GM12878 (cell line): ENCODE measurements at regions not wholly inside any gene's neighbourhood (a gene's known extent, or its start where the extent isn't known, plus 50 kb on each side); places are given as distances from the start of the nearest gene placed in this dataset.

ENCODE experiments used
- ATAC-seq: fragments of 200-7000 bp; cut with Tn5 transposase; 3 replicates; pipeline ENCODE4 v1.9.1; 2020; ENCODE audit warnings: mild to moderate bottlenecking, moderate library complexity
- BruUV-seq: library from RNA; stranded (reverse); fragments of 400-500 nt; replicated peaks from 2 replicates; lab custom pipeline; 2021; lab: Mats Ljungman, UMichigan
- CTCF ChIA-PET: fragments of 300-600 bp; sonication (Branson Sonifier 250); formaldehyde crosslinking; extraction: SDS; loops from one replicate; lab custom pipeline; 2021; ENCODE audit warnings: inconsistent platforms; lab: Yijun Ruan, JAX
- POLR2A ChIA-PET: fragments of 350-600 bp; formaldehyde crosslinking; extraction: SDS; loops from one replicate; lab custom pipeline; 2021; ENCODE audit warnings: inconsistent platforms; lab: Charles Lee
- RAD21 ChIA-PET: fragments of 300-600 bp; sonication (Branson Sonifier 250); formaldehyde crosslinking; loops from one replicate; lab custom pipeline; 2023; ENCODE audit warnings: antibody characterized with exemption; ENCODE audit not compliant: unreplicated experiment; lab: Charles Lee
- SMC1A ChIA-PET: fragments of 300-600 bp; sonication (Branson Sonifier 250); formaldehyde crosslinking; loops from one replicate; lab custom pipeline; 2023; ENCODE audit not compliant: unreplicated experiment, uncharacterized antibody; lab: Charles Lee
- DNase-seq: peaks from one replicate; pipeline ENCODE4 v3.0.0-alpha.2; 2011; ENCODE audit warnings: low read depth, low spot score
- FAIRE-seq: peaks from 3 replicates; lab custom pipeline; 2011; peaks lifted over from hg19 to GRCh38; lab: Jason Lieb, UNC
- H2AFZ ChIP-seq: 2 replicates; pipeline ENCODE4 v1.6.0; 2011; ENCODE audit warnings: low read depth, low read length, control low read depth; ENCODE audit not compliant: control insufficient read depth
- H3K27ac ChIP-seq: 2 replicates; pipeline ENCODE4 v1.5.1; 2011; ENCODE audit warnings: control low read depth; ENCODE audit not compliant: control insufficient read depth, insufficient read depth
- H3K27me3 ChIP-seq, 2 experiments: replicated peaks in 1 of 2; 2 replicates each; pipeline versions ENCODE4 v1.6.0 to v1.6.1; 2011; ENCODE audit warnings: low read length in 1 of 2; ENCODE audit not compliant: control insufficient read depth in 2 of 2, insufficient read depth in 2 of 2
- H3K36me3 ChIP-seq, 2 experiments: 2 replicates each; pipeline ENCODE4 v1.5.1; 2011; ENCODE audit warnings: low read length in 1 of 2; ENCODE audit not compliant: control insufficient read depth in 2 of 2, insufficient read depth in 2 of 2
- H3K4me1 ChIP-seq: 2 replicates; pipeline ENCODE4 v1.6.1; 2011; ENCODE audit warnings: mild to moderate bottlenecking, low read length, moderate library complexity, mixed read lengths; ENCODE audit not compliant: control insufficient read depth, insufficient read depth
- H3K4me2 ChIP-seq: 2 replicates; pipeline ENCODE4 v1.6.0; 2011; ENCODE audit warnings: control low read depth; ENCODE audit not compliant: control insufficient read depth, insufficient read depth
- H3K4me3 ChIP-seq: fragments of 200-600 bp; sonication (generic); 2 replicates; pipeline ENCODE4 v1.5.1; 2016
- H3K79me2 ChIP-seq: 2 replicates; pipeline ENCODE4 v1.6.0; 2011; ENCODE audit warnings: low read length; ENCODE audit not compliant: control insufficient read depth, insufficient read depth
- H3K9ac ChIP-seq: 2 replicates; pipeline ENCODE4 v1.8.0; 2011; ENCODE audit warnings: low read length, control low read depth, mixed read lengths; ENCODE audit not compliant: control insufficient read depth, insufficient read depth
- H3K9me3 ChIP-seq: replicated peaks from 3 replicates; pipeline ENCODE4 v1.5.1; 2011; ENCODE audit warnings: mild to moderate bottlenecking, low read length; ENCODE audit not compliant: control insufficient read depth, insufficient read depth
- H4K20me1 ChIP-seq: 2 replicates; pipeline ENCODE4 v1.6.0; 2011; ENCODE audit not compliant: control insufficient read depth, insufficient read depth
- BACH1 ChIP-seq: fragments of 450-650 bp; IDR thresholded peaks from 2 replicates; pipeline ENCODE4 v1.6.1; 2017; ENCODE audit warnings: mild to moderate bottlenecking, borderline replicate concordance
- BMI1 ChIP-seq: fragments of 450-650 bp; IDR thresholded peaks from 2 replicates; pipeline ENCODE4 v1.6.1; 2016; ENCODE audit warnings: mild to moderate bottlenecking, moderate library complexity, borderline replicate concordance
- ELK1 ChIP-seq: IDR thresholded peaks from 2 replicates; pipeline ENCODE4 v1.6.1; 2012; ENCODE audit warnings: low read depth, low read length, improper control_type of control experiment
- GABPA ChIP-seq: IDR thresholded peaks from 2 replicates; pipeline ENCODE4 v1.6.1; 2014; ENCODE audit warnings: antibody characterized with exemption, low read depth, mild to moderate bottlenecking, inconsistent platforms
- HSF1 ChIP-seq: fragments of 150-350 bp; IDR thresholded peaks from 2 replicates; pipeline ENCODE4 v1.6.1; 2014; ENCODE audit warnings: mild to moderate bottlenecking, low read depth, low read length
- IKZF1 ChIP-seq: fragments of 450-650 bp; conservative IDR thresholded peaks from 2 replicates; pipeline ENCODE4 v1.6.1; 2017; ENCODE audit warnings: antibody characterized with exemption, mild to moderate bottlenecking
- KLF5 ChIP-seq: fragments of 450-650 bp; IDR thresholded peaks from 2 replicates; pipeline ENCODE4 v1.6.1; 2014; ENCODE audit warnings: mild to moderate bottlenecking; ENCODE audit not compliant: partially characterized antibody
- MLLT1 ChIP-seq: fragments of 450-650 bp; IDR thresholded peaks from 2 replicates; pipeline ENCODE4 v1.6.1; 2016; ENCODE audit warnings: mild to moderate bottlenecking
- PML ChIP-seq: IDR thresholded peaks from 2 replicates; pipeline ENCODE4 v1.6.1; 2012; ENCODE audit warnings: low read length, inconsistent platforms
- RBBP5 ChIP-seq: fragments of 200-600 bp; sonication (generic); conservative IDR thresholded peaks from 2 replicates; pipeline ENCODE4 v1.6.1; 2016
- SKIL ChIP-seq: fragments of 450-650 bp; IDR thresholded peaks from 2 replicates; pipeline ENCODE4 v1.6.1; 2017; ENCODE audit warnings: mild to moderate bottlenecking, low read depth, inconsistent platforms; ENCODE audit not compliant: poor library complexity, severe bottlenecking
- ZNF207 ChIP-seq: fragments of 450-650 bp; IDR thresholded peaks from 2 replicates; pipeline ENCODE4 v1.6.1; 2014; ENCODE audit warnings: antibody characterized with exemption, mild to moderate bottlenecking, borderline replicate concordance
- ZNF24 ChIP-seq: fragments of 450-650 bp; IDR thresholded peaks from 2 replicates; pipeline ENCODE4 v1.6.1; 2017; ENCODE audit warnings: antibody characterized with exemption, mild to moderate bottlenecking
- WGBS: methylation state at CpG from one replicate; pipeline ENCODE4 v1.1.6; 2016; ENCODE audit warnings: low lambda C conversion rate; ENCODE audit not compliant: insufficient replicate concordance, insufficient coverage; ENCODE audit errors: missing lambda C conversion rate; 5-methylcytosine and 5-hydroxymethylcytosine counted together
- in situ Hi-C: fragments of 300-500 bp; cut with MboI; formaldehyde crosslinking; loops from 9 replicates; pipeline ENCODE4 v1.14.3; 2018; ENCODE audit warnings: mixed read lengths
- intact Hi-C: fragments of 100-400 bp; cut with micrococcal nuclease; formaldehyde crosslinking; loops from one replicate; pipeline ENCODE4 v1.14.2; 2022; ENCODE audit not compliant: unreplicated experiment
- TF ChIP-seq, protein P1 (sequence below): fragments of 450-650 bp; IDR thresholded peaks from 2 replicates; pipeline ENCODE4 v1.6.1; 2017; ENCODE audit warnings: mild to moderate bottlenecking
- TF ChIP-seq, protein P2 (sequence below): IDR thresholded peaks from 2 replicates; pipeline ENCODE4 v1.6.1; 2011; ENCODE audit warnings: low read depth, mild to moderate bottlenecking, low read length, moderate library complexity, borderline replicate concordance; ENCODE audit errors: extremely low read depth

GRCh38 chr6:105789935-105790334 is 296.2 kb upstream of the PRDM1 start:
- no peak for TF ChIP-seq BACH1
- TF ChIP-seq KLF5: no peak
- no peak for TF ChIP-seq MLLT1
- no peak for TF ChIP-seq BMI1
- no peak for TF ChIP-seq SKIL
- TF ChIP-seq HSF1: no peak
- no peak for TF ChIP-seq ELK1
- TF ChIP-seq IKZF1: no peak
- TF ChIP-seq, protein P1, sequence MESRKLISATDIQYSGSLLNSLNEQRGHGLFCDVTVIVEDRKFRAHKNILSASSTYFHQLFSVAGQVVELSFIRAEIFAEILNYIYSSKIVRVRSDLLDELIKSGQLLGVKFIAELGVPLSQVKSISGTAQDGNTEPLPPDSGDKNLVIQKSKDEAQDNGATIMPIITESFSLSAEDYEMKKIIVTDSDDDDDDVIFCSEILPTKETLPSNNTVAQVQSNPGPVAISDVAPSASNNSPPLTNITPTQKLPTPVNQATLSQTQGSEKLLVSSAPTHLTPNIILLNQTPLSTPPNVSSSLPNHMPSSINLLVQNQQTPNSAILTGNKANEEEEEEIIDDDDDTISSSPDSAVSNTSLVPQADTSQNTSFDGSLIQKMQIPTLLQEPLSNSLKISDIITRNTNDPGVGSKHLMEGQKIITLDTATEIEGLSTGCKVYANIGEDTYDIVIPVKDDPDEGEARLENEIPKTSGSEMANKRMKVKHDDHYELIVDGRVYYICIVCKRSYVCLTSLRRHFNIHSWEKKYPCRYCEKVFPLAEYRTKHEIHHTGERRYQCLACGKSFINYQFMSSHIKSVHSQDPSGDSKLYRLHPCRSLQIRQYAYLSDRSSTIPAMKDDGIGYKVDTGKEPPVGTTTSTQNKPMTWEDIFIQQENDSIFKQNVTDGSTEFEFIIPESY: no peak
- TF ChIP-seq GABPA: no peak
- TF ChIP-seq ZNF24: no peak
- TF ChIP-seq, protein P2, sequence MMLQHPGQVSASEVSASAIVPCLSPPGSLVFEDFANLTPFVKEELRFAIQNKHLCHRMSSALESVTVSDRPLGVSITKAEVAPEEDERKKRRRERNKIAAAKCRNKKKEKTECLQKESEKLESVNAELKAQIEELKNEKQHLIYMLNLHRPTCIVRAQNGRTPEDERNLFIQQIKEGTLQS: no peak
- TF ChIP-seq ZNF207: no peak
- TF ChIP-seq PML: no peak
- no peak for TF ChIP-seq RBBP5
- ChIA-PET RAD21 (interaction anchor here (1.5 to 2.6 kb wide), 2 partner anchors 141 to 143 kb away, joined by 3 to 10 read pairs; no protein-coding TSS in a partner anchor), SMC1A (interaction anchor here (0.6 to 1.6 kb wide), 9 partner anchors 13 to 433 kb away, joined by 3 to 5 read pairs (median 3); no protein-coding TSS in a partner anchor), CTCF (interaction anchor here (0.6 to 1.5 kb wide), 3 partner anchors 10 to 55 kb away, joined by 3 to 5 read pairs (median 3); no protein-coding TSS in a partner anchor), POLR2A (interaction anchor here (1.1 kb wide), 1 partner anchor 11 kb away, joined by 6 read pairs; no protein-coding TSS in a partner anchor)
- no peaks in the 10 kb centered on the region for H3K79me2 ChIP-seq
- H3K9me3 ChIP-seq: peaks cover 16% of the 10 kb centered on the region
- no peak overlapping the region for H3K9ac ChIP-seq
- H3K4me1 ChIP-seq: peaks cover 55% of the 10 kb centered on the region
- no peak for FAIRE-seq
- H2AFZ ChIP-seq: no peak overlapping the region
- H3K4me2 ChIP-seq: no peak overlapping the region
- intact Hi-C loops (loop anchor here (5.0 kb wide), 4 partner anchors 33 to 358 kb away; no protein-coding TSS in a partner anchor), in situ Hi-C loops (no loop called here)
- H3K27me3 ChIP-seq: no peaks in the 10 kb centered on the region
- BruUV-seq: no TSS peak
- H3K4me3 ChIP-seq: no peak overlapping the region
- no peaks in the 10 kb centered on the region for H4K20me1 ChIP-seq
- no peak overlapping the region for H3K27ac ChIP-seq
- H3K36me3 ChIP-seq: no peaks in the 10 kb centered on the region
- WGBS: 92% methylated on average over 2 of the region's 2 CpGs
- no peak for ATAC-seq
- DNase-seq: no peak
